NCI-H2107 treated with DMSO at 0.1 percent for 48 hours (cell line): ENCODE measurements at regions not wholly inside any gene's neighbourhood (a gene's known extent, or its start where the extent isn't known, plus 50 kb on each side); places are given as distances from the start of the nearest gene placed in this dataset.

Experiments used
- DNase-seq: peaks from one replicate; lab custom pipeline; 2025; ENCODE audit not compliant: unreplicated experiment; lab: John Stamatoyannopoulos, UW

DNA sequence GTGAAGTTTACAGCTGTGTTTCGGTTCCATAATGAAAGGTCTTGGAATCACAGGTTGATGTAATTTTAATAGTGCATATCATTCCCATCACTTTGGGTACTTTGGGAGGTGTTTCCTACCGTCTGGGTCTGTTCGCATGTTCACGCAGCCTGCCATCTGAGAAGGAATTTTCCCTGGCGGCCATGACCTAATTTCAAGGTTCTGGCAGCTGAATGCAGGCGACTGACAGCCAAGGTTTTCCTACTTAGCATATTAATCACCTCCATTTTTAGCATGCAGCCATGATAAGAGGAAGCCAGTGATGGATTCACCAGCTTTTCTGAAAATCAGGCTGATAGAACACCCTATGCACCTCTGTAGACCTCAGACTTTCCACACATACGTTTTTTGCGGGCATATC, 319.1 kb upstream of the TMEM229A start:
- no peak for DNase-seq

GRCh38 chr7:124349443-124349842, 316.6 kb upstream of the TMEM229A start:
- DNase-seq = no peak

DNA sequence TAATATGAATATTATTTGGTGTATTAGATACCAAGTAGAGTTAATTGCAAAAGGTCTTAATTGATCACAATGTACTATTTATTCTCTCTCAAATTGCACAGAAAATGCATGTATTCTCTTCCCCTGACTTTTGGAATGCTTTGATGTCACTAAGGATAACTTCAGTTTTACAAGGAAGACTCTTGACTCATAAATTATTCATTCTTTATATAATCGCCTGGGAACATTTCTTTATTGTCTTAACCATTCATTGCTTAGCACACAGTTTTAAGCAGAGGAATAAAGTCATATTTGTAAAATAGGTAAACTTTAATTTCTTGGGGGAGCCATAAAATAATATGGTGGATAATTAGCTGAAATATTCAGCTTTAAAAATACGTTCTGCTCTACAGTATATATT, 306.0 kb upstream of the TMEM229A start:
- DNase-seq = no peak

DNA sequence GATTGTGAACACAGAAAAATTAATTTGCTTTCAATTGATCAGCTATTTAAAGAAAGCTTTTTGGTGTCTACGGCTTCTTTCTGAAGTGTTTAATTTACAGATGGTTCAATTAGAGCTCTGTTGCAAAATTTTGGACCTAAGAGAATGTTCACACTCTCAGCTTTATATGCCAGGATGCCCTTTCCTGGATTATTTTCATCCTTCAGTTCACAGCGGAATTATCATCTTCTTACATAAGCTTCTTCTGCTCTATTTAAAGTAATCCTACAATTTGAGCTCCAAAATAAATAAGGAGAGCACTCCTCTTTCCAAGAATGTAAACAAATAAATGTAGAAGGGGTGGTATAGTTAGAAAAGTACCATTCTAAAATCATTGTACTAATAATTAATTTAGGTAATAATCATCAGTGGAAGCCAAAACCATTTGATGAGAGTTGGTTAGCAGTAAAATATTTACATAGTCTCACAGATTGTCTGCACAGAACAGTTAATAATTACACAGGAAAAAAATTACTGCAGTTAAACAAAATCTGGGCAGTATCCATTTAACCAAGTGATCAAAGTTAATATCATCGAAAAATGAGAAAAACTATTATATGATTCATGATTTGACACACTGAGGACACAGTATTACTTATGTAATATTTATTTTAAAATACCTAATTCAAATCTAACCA, 298.0 kb upstream of the TMEM229A start:
- no peak for DNase-seq

GRCh38 chr7:124328774-124329173, 295.9 kb upstream of the TMEM229A start:
- DNase-seq = no peak

DNA sequence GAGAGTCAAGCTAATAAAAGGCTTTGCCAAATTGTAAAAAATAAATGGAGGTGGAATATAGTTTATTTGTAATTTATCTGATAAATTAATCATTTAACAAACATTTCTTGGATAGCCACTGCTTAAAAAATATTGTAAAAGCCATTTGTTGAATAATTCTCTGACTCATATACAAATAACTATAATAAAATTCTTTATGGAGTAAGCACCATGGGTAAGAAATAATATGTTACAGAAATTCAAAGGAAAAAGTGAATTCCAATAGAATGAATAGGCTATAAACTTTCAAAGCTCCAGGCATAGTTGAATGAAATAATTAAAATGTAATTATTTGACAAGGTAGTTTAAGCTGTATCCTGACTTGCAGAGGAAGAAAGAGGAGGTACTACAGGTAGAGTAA, 291.4 kb upstream of the TMEM229A start:
- DNase-seq = no peak

DNA sequence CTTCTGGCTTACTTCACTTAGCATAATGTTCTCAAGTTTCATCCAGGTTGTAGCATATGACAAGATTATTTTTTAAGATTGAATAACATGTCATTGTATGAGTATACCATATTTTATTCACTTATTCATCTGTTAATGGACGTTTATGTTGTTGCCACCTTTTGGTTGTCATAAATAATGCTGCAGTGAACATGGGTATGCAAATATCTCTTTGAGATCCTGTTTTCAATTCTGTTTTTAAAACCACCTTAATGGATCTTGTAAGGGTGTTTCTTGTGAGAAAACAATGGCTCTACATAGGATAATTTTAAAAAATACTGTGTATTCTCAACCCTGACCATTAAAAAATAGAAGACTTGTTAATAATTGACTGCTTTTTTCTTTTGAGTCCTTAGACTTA, 290.7 kb upstream of the TMEM229A start:
- DNase-seq = no peak

DNA sequence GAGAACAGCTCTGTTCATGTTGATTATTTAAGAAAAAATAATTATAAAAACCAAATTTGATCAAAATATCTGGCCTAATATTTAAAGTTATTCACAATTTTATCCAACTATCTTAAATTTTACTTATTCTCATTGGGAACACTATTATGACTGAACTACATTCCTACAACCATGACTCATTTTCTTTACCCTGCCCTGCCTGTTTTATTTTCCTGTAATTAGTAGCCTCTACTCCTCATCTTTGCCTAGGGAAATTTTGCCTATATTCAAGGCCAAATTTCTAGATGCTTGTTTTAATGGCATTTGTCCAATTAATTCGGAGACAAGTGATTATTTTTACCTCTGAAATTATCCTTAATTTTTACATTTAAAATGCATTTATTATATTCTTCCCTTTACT, 289.7 kb upstream of the TMEM229A start:
- DNase-seq = no peak

DNA sequence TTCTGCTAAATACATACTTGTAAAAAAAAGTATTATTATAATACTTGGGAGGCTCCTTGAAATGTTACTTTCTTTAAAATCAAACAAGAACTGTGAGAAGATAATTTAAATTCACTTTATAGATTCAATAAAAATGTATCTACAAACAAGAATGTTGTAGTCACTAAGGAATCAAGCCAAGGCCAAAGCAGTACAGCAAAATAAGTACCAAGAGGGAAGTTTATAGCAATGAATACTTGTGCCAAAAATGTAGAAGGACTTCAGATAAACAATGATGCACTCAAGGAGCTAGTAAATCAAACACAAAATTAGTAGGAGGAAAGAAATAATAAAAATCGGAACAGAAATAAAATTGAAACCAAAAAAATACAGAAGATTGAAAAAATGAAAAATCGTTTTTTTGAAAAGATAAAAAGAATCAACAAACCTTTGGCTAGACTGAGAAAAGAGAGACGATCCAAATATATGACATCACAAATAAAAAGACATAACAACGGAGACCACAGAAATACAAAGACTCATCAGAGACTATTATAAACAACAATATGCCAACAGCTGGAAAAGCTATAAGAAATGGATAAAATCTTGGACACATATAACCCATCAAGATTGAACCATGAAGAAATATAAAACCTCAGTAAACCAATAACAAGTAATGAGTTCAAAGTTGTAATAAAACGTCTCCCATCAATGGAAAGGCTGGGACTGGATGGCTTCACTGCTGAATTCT, 286.0 kb upstream of the TMEM229A start:
- DNase-seq = no peak

DNA sequence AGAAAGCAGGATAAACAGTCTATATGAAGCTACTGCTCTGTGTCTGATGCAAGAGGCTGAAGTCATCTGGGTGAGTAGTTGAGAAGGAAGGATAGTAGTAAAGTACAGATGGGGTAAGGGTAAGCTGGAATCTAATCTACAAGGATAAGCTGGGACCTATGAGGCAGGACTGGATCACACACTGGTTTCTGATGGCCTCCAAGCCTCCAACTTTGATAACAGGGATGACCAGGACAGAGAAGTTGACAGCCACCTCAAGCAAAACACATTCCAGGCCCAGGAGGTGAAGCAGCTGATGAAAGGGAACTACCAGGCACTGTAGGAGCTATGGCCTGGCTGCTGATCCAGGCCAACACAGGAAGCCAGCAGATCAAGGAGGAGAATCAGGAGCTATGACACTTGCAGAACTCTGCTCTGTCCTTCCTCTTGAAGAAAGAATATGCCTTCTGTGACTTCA, 278.1 kb upstream of the TMEM229A start:
- DNase-seq = no peak

DNA sequence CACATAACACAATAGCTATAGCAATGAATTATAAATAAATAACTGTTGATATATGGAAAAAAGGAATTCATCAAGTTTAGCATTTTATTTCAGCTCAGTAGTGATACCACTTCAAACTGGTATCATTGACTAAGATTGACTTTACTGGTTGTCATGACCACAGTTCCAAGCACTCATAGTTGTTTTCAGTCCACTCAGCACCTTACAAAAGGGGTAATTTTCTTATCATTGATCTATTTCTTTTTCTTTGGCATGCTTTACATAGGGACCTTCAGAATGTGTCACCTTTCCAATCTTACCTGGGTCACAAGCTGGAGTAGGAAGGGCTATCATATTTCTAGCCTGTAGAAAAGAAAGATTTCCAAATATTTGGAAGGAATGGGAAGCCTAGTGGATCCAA, 275.5 kb upstream of the TMEM229A start:
- DNase-seq = no peak

GRCh38 chr7:124295289-124295688, 262.4 kb upstream of the TMEM229A start:
- DNase-seq = no peak

- no peak for DNase-seq
Observed at GRCh38 chr7:124284937-124285336, 252.1 kb upstream of the TMEM229A start.

GRCh38 chr7:124276005-124276622, 243.2 kb upstream of the TMEM229A start:
- no peak for DNase-seq

- DNase-seq = no peak
Observed at GRCh38 chr7:124275411-124275810, 242.5 kb upstream of the TMEM229A start.

- DNase-seq = no peak
Observed at GRCh38 chr7:124269774-124270173, 236.9 kb upstream of the TMEM229A start.

DNA sequence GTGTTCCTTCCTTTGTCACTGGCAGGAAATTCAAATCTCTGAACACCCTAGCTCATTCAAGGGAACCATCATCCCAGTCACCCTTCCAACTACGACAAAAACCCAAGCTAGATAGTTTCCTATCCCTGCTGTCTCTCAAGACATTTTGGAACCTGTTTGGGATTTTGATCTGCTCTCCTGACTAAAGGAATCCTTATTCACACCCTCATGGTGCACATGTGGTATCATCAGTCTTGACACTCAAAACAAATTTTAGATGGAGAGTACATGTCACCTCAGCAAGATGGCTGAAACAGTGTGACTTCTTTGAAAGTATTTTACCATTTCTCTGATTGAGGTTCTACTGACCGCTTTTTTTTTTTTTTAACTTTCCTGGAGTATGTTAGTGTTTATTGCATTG, 234.3 kb upstream of the TMEM229A start:
- DNase-seq = no peak

DNA sequence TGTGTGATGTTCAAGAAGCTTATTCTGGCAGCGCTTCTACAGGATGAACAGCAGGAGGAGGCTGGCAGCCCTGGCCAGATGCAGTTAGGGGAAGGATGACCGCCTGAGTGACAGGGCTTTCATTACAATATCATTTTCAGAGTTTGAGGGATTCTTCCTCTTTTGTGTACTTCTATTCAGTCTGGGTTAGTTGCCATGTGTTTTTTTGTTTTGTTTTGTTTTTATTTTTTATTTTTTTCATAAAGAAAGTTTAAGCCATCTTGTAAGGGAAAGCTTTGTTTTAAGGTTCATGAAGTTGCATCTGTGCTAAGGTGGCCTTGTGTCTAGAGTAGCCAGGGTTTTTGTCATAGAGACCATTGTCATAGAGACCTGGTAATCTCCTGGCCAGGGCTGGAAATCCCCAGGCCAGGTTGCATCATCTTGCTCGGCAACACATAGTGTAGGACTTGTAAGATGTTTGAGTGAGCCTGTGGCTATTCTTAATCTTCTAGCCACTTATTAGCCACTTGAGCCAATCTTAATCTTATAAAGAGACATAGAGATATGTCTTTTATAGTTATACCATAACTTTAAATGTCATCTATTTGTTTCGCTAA, 230.5 kb upstream of the TMEM229A start:
- DNase-seq = no peak

- no peak for DNase-seq
Observed at GRCh38 chr7:124261710-124262109, 228.8 kb upstream of the TMEM229A start.

- no peak for DNase-seq
Observed at GRCh38 chr7:124257638-124258308, 224.9 kb upstream of the TMEM229A start.

DNA sequence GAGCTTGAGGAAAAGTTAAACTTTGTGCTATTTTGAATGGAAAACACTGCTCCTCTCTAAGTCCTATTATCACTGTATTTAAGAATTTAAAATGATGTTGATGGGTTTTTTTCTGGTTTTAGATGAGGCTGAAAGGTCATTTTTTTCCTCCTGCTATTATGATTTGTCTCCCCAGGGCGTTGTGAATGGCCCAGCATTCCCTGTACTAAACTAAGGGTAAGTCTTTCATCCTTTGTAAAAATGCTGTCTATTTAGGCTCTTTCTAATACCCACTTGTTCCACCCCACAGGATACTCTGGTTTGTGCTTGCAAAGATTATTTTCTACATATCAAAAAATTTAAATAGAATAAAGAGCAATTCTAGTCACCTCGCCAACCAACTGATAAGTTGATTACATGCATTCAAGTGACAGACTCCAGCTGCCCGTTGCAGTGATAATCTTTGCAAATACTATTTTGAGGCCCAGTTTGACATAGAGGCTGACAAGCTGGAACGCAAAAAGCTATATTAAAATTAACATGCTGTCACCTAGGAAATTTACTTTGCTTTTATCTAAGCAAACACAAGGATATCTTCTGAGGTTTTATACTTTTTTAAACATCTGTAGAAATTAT, 222.3 kb upstream of the TMEM229A start:
- DNase-seq = no peak
